ENCODE measurements at regions not wholly inside any gene's neighbourhood (a gene's known extent, or its start where the extent isn't known, plus 50 kb on each side); places are given as distances from the start of the nearest gene placed in this dataset.

DNA sequence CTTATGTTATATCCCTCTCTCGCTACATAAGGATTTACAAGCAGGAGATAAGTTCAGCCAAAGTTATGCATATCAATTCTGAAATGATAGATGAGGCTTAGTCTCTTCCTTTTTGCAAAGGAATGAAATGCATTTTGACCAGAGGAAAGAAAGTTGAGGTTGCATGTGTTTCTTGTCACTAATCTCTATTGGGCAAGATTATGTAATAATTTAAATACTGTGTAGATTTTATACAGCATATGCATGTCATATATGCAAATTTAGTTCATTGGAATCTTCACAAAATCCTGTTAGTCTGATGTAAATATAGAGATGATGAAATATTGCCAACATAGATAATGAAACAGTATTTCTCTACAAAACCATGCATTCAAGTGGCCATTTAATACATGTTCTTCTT is 858.7 kb upstream of the RAG2 start:
- TF ChIP-seq MEIS1 (CRISPR knock-in tag; IDR thresholded peaks at IDR 0.05; ENCODE audit: borderline replicate concordance) (no peak), MIER2 (CRISPR knock-in tag; IDR thresholded peaks at IDR 0.05) (no peak), YY1 (IDR thresholded peaks at IDR 0.05; ENCODE audit: insufficient read depth, insufficient replicate concordance, low read depth, low read length) (no peak), DR1 (CRISPR knock-in tag; IDR thresholded peaks at IDR 0.05) (no peak), POLR2AphosphoS2 (IDR thresholded peaks at IDR 0.05; ENCODE audit: low read depth, low read length) (no peak), ZBTB21 (CRISPR knock-in tag; IDR thresholded peaks at IDR 0.05) (no peak)
- TF ChIP-seq, protein P1, sequence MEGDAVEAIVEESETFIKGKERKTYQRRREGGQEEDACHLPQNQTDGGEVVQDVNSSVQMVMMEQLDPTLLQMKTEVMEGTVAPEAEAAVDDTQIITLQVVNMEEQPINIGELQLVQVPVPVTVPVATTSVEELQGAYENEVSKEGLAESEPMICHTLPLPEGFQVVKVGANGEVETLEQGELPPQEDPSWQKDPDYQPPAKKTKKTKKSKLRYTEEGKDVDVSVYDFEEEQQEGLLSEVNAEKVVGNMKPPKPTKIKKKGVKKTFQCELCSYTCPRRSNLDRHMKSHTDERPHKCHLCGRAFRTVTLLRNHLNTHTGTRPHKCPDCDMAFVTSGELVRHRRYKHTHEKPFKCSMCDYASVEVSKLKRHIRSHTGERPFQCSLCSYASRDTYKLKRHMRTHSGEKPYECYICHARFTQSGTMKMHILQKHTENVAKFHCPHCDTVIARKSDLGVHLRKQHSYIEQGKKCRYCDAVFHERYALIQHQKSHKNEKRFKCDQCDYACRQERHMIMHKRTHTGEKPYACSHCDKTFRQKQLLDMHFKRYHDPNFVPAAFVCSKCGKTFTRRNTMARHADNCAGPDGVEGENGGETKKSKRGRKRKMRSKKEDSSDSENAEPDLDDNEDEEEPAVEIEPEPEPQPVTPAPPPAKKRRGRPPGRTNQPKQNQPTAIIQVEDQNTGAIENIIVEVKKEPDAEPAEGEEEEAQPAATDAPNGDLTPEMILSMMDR (CRISPR knock-in tag; IDR thresholded peaks at IDR 0.05): no peak
- TF ChIP-seq, protein P2, sequence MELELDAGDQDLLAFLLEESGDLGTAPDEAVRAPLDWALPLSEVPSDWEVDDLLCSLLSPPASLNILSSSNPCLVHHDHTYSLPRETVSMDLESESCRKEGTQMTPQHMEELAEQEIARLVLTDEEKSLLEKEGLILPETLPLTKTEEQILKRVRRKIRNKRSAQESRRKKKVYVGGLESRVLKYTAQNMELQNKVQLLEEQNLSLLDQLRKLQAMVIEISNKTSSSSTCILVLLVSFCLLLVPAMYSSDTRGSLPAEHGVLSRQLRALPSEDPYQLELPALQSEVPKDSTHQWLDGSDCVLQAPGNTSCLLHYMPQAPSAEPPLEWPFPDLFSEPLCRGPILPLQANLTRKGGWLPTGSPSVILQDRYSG (CRISPR knock-in tag; IDR thresholded peaks at IDR 0.05): no peak

All from HepG2 (cell line).